Activated CD4-positive, alpha-beta T cell treated with anti-CD3 and anti-CD28 coated beads, Interleukin-2, amount 50 U/mL, for 48 hours (primary cell): ENCODE measurements at regions not wholly inside any gene's neighbourhood (a gene's known extent, or its start where the extent isn't known, plus 50 kb on each side); places are given as distances from the start of the nearest gene placed in this dataset.

Experiments
- DNase-seq, 2 experiments: peaks; one replicate each; pipeline ENCODE4 v3.0.0-alpha.2; 2020

- no peak for DNase-seq
These were observed 251.2 kb upstream of the RAB6C start for GRCh38 chr2:129728035-129728972.

GRCh38 chr2:129729011-129729410 is 250.5 kb upstream of the RAB6C start:
- DNase-seq: no peak

- no peak for DNase-seq
These were observed 249.8 kb upstream of the RAB6C start for GRCh38 chr2:129729646-129730045.

GRCh38 chr2:129730979-129731378 is 248.5 kb upstream of the RAB6C start:
- no peak for DNase-seq

- no peak for DNase-seq
These were observed 247.4 kb upstream of the RAB6C start for GRCh38 chr2:129731907-129732629.

- DNase-seq: no peak
These were observed 246.8 kb upstream of the RAB6C start for GRCh38 chr2:129732630-129733026.

GRCh38 chr2:129733041-129733440 is 246.4 kb upstream of the RAB6C start:
- no peak for DNase-seq

GRCh38 chr2:129733579-129733978 is 245.9 kb upstream of the RAB6C start:
- no peak for DNase-seq

- DNase-seq: no peak
These were observed 245.0 kb upstream of the RAB6C start for GRCh38 chr2:129734343-129735034.

GRCh38 chr2:129735576-129735975 is 243.9 kb upstream of the RAB6C start:
- no peak for DNase-seq

- no peak for DNase-seq
These were observed 241.6 kb upstream of the RAB6C start for GRCh38 chr2:129737660-129738527.

GRCh38 chr2:129738799-129739198 is 240.7 kb upstream of the RAB6C start:
- DNase-seq: no peak

GRCh38 chr2:129740504-129740903 is 239.0 kb upstream of the RAB6C start:
- DNase-seq: no peak

GRCh38 chr2:129741165-129741564 is 238.3 kb upstream of the RAB6C start:
- no peak for DNase-seq

GRCh38 chr2:129741623-129742022 is 237.8 kb upstream of the RAB6C start:
- no peak for DNase-seq

GRCh38 chr2:129742415-129743180 is 236.9 kb upstream of the RAB6C start:
- no peak for DNase-seq

- DNase-seq: no peak
These were observed 235.3 kb upstream of the RAB6C start for GRCh38 chr2:129744141-129744540.

GRCh38 chr2:129744649-129745048 is 234.8 kb upstream of the RAB6C start:
- no peak for DNase-seq

- DNase-seq: no peak
These were observed 231.9 kb upstream of the RAB6C start for GRCh38 chr2:129747500-129748125.

- DNase-seq: no peak
These were observed 231.2 kb upstream of the RAB6C start for GRCh38 chr2:129748250-129748649.

GRCh38 chr2:129748653-129749052 is 230.8 kb upstream of the RAB6C start:
- no peak for DNase-seq
